Transverse colon (tissue), 4 donors: ENCODE measurements at regions not wholly inside any gene's neighbourhood (a gene's known extent, or its start where the extent isn't known, plus 50 kb on each side); places are given as distances from the start of the nearest gene placed in this dataset.

Source experiments
- DNase-seq: peaks from one replicate; pipeline ENCODE4 v3.0.0-alpha.2; 2019
- H3K27ac ChIP-seq, 4 donors: fragments of 200-600 bp; sonication (generic); 2 replicates each; pipeline ENCODE4 v1.5.1; 2016 to 2018; ENCODE audit warnings: inconsistent platforms in 4 of 4
- H3K27me3 ChIP-seq: fragments of 200-600 bp; sonication (generic); 2 replicates; pipeline ENCODE4 v1.5.1; 2017; ENCODE audit warnings: inconsistent platforms
- H3K36me3 ChIP-seq, 4 donors: fragments of 200-600 bp; sonication (generic); 2 replicates each; pipeline ENCODE4 v1.5.1; 2017 to 2019; ENCODE audit warnings: inconsistent platforms in 4 of 4
- H3K4me1 ChIP-seq, 4 donors: fragments of 200-600 bp; sonication (generic); 2 replicates each; pipeline ENCODE4 v1.5.1; 2017 to 2020; ENCODE audit warnings: inconsistent platforms in 4 of 4
- H3K4me3 ChIP-seq, 4 donors: fragments of 200-600 bp; sonication (generic); 1 replicate in 1 of 4; 2 replicates in 3 of 4; pipeline versions ENCODE4 v1.5.1 to v1.6.1; 2017 to 2019; ENCODE audit warnings: inconsistent platforms in 4 of 4
- H3K9me3 ChIP-seq, 2 donors: fragments of 200-600 bp; sonication (generic); 2 replicates each; pipeline ENCODE4 v1.5.1; 2017 to 2019; ENCODE audit warnings: inconsistent platforms in 2 of 2
- CTCF ChIP-seq, 5 experiments: fragments of 200-600 bp in 3 of 5; fragments of 450-650 bp in 2 of 5; sonication (generic) in 3 of 5; IDR thresholded peaks; 1 replicate in 2 of 5; 2 replicates in 3 of 5; pipeline ENCODE4 v1.5.1; 2016 to 2017; ENCODE audit warnings: antibody characterized with exemption in 5 of 5, inconsistent platforms in 3 of 5, mild to moderate bottlenecking in 2 of 5, moderate library complexity in 1 of 5
- EP300 ChIP-seq: sonication (generic); formaldehyde crosslinking; IDR thresholded peaks from one replicate; pipeline ENCODE4 v1.6.1; 2017; ENCODE audit warnings: antibody characterized with exemption, low read depth
- POLR2A ChIP-seq: fragments of 450-650 bp; IDR thresholded peaks from one replicate; pipeline ENCODE4 v1.6.1; 2016; ENCODE audit warnings: antibody characterized with exemption, mild to moderate bottlenecking, moderate library complexity
- POLR2AphosphoS5 ChIP-seq, 3 donors: sonication (generic); formaldehyde crosslinking; IDR thresholded peaks; one replicate each; pipeline ENCODE4 v1.6.1; 2016; ENCODE audit warnings: antibody characterized with exemption in 3 of 3
- WGBS, 2 donors: methylation state at CpG; one replicate each; pipeline ENCODE4 v1.1.5; 2018; ENCODE audit warnings: low coverage in 1 of 2; 5-methylcytosine and 5-hydroxymethylcytosine counted together
- in situ Hi-C, 4 donors: fragments of 200-750 bp; cut with MboI; loops; one replicate each; pipeline versions ENCODE4 v1.15.0 to v1.15.1; 2017; ENCODE audit warnings: low sequenced_read_pairs in 3 of 4, low pct_ligation_motif_present in 1 of 4, low pct_unique_long_range_greater_than_20kb in 1 of 4
- intact Hi-C: fragments of 100-400 bp; cut with DNase I; formaldehyde crosslinking; loops from one replicate; pipeline ENCODE4 v1.15.1; 2023; ENCODE audit warnings: low total_unique reads

GRCh38 chr4:162360369-162361149, 196.8 kb upstream of the FSTL5 start:
- no peak overlapping the region for H3K27ac ChIP-seq
- 71 to 78% methylated on average over 4 of the region's 4 CpGs for WGBS, 2 donors
- no peak for TF ChIP-seq CTCF (IDR thresholded peaks at IDR 0.05)
- in situ Hi-C loops, result no loop called here
- H3K36me3 ChIP-seq, result no peaks in the 10 kb centered on the region
- no peaks in the 10 kb centered on the region for H3K4me1 ChIP-seq
- DNase-seq, result no peak
- H3K27me3 ChIP-seq, result no peaks in the 10 kb centered on the region
- intact Hi-C loops, result no loop called here
- H3K9me3 ChIP-seq, result no peaks in the 10 kb centered on the region
- no peak overlapping the region for H3K4me3 ChIP-seq

- TF ChIP-seq CTCF (IDR thresholded peaks at IDR 0.05) (no peak), POLR2A (no peak), EP300 (no peak), POLR2AphosphoS5 (IDR thresholded peaks at IDR 0.05) (no peak)
- no peaks in the 10 kb centered on the region for H3K4me1 ChIP-seq
- DNase-seq, result no peak
- no peaks in the 10 kb centered on the region for H3K9me3 ChIP-seq
- WGBS, 2 donors, result 50 to 61% methylated on average over 1 to 2 of the region's 2 CpGs
- no peak overlapping the region for H3K4me3 ChIP-seq
- in situ Hi-C loops (no loop called here), intact Hi-C loops (no loop called here)
- no peaks in the 10 kb centered on the region for H3K36me3 ChIP-seq
- H3K27me3 ChIP-seq, result no peaks in the 10 kb centered on the region
- H3K27ac ChIP-seq, result no peak overlapping the region
Measured at GRCh38 chr4:162356181-162356580, 192.4 kb upstream of the FSTL5 start.

DNA sequence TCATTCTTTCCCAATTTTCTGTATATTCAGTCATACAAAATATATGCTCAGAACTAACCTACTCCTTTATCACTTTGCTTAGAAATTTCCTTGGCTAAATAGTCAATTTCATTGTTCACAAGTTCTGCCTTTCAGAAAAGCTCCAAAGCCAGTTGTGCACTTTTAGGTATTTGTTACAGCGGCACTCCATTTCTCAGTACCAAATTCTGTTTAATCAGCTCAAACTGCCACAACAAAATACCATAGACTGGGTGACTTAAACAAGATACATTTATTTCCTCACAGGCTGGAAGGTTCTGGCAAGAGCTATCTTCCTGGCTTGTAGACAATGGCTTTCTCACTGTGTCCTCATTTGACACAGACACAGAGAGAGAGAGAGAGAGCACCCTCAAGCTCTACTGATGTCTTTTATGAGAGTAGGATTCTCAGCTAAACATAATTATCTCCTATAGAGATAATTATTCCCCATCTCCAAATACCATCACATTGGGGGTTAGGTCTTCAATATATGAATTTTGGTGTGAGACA, 188.8 kb upstream of the FSTL5 start:
- H3K4me3 ChIP-seq, result no peak overlapping the region
- H3K9me3 ChIP-seq, result no peaks in the 10 kb centered on the region
- 93 to 96% methylated on average over 1 of the region's 1 CpG for WGBS, 2 donors
- no peak for DNase-seq
- in situ Hi-C loops, result no loop called here
- H3K27ac ChIP-seq, result no peak overlapping the region
- TF ChIP-seq POLR2A (no peak), EP300 (no peak), CTCF (IDR thresholded peaks at IDR 0.05) (no peak), POLR2AphosphoS5 (IDR thresholded peaks at IDR 0.05) (no peak)
- intact Hi-C loops, result no loop called here
- no peaks in the 10 kb centered on the region for H3K27me3 ChIP-seq
- no peaks in the 10 kb centered on the region for H3K36me3 ChIP-seq
- no peaks in the 10 kb centered on the region for H3K4me1 ChIP-seq

DNA sequence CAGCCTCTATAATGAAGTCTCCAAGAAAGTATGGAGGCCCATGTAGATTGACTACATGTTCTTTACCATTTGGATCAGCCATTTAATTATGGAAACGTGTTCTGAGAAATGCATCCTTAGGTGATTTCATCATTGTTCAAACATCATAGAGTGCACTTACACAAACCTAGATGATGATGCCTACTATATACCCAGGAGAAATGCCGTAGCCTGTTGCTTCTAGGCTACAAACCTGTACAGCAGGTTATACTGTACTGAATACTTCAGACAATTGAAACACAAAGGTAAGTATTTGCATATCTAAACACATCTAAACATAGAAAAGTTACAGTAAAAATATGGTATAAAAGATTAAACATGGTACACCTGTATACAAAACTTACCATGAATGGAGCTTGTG, 186.5 kb upstream of the FSTL5 start:
- Histone ChIP-seq H3K27me3 (no peaks in the 10 kb centered on the region), H3K27ac (no peak overlapping the region), H3K9me3 (no peaks in the 10 kb centered on the region), H3K4me3 (no peak overlapping the region), H3K4me1 (no peaks in the 10 kb centered on the region), H3K36me3 (no peaks in the 10 kb centered on the region)
- TF ChIP-seq EP300, result no peak
- TF ChIP-seq CTCF (IDR thresholded peaks at IDR 0.05), result no peak
- TF ChIP-seq POLR2AphosphoS5 (IDR thresholded peaks at IDR 0.05), result no peak
- TF ChIP-seq POLR2A, result no peak
- intact Hi-C loops, result no loop called here
- in situ Hi-C loops, result no loop called here
- WGBS, 2 donors, result 35 to 55% methylated on average over 2 of the region's 2 CpGs
- no peak for DNase-seq
